C4-2B (cell line): ENCODE measurements at regions not wholly inside any gene's neighbourhood (a gene's known extent, or its start where the extent isn't known, plus 50 kb on each side); places are given as distances from the start of the nearest gene placed in this dataset.

Experiments
- ZFX ChIP-seq: fragments of 450-650 bp; IDR thresholded peaks from 2 replicates; pipeline ENCODE4 v1.6.1; 2017
- TF ChIP-seq, protein P1 (sequence below): fragments of 450-650 bp; conservative IDR thresholded peaks from 2 replicates; pipeline ENCODE4 v1.5.1; 2017; ENCODE audit warnings: mild to moderate bottlenecking

GRCh38 chr4:89641367-89641687, 195.6 kb downstream of the SNCA start:
- no peak for TF ChIP-seq ZFX
- TF ChIP-seq, protein P1, sequence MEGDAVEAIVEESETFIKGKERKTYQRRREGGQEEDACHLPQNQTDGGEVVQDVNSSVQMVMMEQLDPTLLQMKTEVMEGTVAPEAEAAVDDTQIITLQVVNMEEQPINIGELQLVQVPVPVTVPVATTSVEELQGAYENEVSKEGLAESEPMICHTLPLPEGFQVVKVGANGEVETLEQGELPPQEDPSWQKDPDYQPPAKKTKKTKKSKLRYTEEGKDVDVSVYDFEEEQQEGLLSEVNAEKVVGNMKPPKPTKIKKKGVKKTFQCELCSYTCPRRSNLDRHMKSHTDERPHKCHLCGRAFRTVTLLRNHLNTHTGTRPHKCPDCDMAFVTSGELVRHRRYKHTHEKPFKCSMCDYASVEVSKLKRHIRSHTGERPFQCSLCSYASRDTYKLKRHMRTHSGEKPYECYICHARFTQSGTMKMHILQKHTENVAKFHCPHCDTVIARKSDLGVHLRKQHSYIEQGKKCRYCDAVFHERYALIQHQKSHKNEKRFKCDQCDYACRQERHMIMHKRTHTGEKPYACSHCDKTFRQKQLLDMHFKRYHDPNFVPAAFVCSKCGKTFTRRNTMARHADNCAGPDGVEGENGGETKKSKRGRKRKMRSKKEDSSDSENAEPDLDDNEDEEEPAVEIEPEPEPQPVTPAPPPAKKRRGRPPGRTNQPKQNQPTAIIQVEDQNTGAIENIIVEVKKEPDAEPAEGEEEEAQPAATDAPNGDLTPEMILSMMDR = peak; percentile 53
